ENCODE measurements at regions not wholly inside any gene's neighbourhood (a gene's known extent, or its start where the extent isn't known, plus 50 kb on each side); places are given as distances from the start of the nearest gene placed in this dataset.
"Not testable (repeated sequence)": the region's sequence is repeated elsewhere in the genome, so short reads cannot be mapped to it uniquely, and the experiment has no call there.

DNA sequence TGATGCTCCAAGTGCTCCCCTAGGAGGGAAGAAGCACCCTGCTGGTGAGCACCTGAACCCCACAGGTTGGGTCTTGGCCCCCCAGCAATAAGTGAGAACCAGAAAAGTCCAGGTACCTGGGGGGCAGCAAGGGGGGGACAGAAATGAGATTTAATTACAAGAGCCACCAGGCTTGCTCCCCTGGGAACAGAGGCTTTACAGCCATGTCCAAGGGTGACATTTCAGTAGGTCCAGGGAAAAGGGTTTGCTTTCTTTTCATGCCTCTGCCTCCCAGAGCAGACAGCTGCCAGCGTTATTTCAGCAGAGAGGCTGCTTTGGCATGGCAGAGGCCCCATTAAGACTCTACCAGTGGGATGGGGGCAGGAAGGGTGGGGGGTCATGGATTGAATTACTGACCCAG lies 437.7 kb downstream of the BUD13 start:
- DNase-seq (ENCODE audit: low spot score): no peak

DNA sequence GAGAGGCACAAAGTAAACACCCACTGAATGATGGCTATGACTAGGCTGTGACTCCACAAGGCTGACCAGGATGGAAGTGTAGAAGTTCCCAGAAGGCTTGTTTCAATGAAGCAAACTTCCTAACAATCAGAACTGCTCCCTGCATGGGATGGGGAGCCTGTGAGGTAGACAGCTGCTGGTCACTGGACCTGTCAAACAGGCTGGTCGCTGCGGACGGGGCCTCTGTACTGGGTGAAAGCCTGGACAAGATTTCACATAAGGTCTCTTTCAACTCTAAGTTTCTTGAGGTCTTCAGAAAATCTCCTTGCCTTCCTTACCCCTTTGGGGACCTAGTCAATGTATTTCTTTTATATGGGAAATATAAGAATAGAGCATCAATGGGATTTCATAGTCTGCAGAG lies 438.2 kb downstream of the BUD13 start:
- DNase-seq (ENCODE audit: low spot score): no peak

DNA sequence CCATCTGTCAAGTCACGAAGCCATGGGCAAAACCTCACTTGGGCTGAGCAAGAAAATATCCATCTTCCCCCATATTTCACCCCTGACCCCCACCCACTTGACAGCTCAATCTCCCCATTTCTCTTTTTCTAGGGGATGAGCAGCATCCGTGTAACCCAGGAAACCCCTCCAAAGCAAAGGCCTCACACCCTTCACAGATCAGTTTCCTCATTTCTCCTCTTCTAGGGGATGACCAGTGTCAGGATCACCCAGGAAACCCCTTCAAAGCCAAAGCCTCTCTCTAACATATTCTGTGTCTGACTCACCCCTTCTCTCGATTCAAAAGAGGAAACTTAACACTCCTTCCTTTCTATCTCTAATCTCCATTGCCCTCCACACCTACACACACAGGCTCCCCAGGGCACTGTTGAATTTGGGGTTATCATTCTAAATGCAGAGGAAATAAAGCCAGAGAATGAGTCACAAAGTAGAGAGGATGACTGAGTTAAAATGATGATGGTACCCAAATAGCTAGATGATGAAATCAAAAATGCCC lies 439.7 kb downstream of the BUD13 start:
- no peak for DNase-seq (ENCODE audit: low spot score)

DNA sequence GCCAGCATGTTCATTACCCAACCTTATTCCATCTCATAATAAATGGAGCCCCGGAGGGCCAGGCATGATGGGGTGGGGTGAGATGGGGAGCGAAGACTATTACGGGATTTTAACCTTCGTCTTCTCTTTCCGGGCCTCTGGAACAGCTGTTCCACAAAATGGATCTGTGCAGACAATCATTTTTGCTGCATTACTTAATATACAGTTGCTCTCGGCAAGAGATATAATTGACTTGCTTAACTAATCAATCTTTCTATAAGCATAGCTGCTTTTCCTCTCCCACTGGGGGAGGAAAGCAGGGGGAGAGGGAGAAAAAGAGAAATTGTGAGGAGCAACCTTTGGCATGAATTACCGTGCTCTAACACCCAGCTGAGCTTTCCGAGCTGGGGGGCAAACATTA lies 440.4 kb downstream of the BUD13 start:
- no peak for DNase-seq (ENCODE audit: low spot score)

DNA sequence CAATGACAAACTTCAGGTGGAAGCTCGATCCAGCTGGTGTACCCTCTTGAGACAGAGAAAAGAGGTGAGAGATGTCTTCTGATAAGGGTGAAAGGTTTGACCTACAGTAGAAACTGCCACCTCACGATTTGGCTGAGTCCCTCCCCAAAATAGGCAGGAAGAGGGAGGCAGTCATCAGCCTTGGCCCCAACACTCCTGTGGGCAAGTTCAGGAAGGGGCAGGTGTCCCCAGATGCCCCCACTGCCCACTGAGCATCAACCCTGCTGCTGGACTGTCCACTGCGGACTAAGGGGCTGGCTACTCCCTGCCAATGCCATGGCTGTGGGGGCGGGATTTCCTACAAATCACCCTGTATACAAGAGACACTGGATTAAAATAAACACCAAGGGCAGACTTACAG lies 441.4 kb downstream of the BUD13 start:
- no peak for DNase-seq (ENCODE audit: low spot score)

DNA sequence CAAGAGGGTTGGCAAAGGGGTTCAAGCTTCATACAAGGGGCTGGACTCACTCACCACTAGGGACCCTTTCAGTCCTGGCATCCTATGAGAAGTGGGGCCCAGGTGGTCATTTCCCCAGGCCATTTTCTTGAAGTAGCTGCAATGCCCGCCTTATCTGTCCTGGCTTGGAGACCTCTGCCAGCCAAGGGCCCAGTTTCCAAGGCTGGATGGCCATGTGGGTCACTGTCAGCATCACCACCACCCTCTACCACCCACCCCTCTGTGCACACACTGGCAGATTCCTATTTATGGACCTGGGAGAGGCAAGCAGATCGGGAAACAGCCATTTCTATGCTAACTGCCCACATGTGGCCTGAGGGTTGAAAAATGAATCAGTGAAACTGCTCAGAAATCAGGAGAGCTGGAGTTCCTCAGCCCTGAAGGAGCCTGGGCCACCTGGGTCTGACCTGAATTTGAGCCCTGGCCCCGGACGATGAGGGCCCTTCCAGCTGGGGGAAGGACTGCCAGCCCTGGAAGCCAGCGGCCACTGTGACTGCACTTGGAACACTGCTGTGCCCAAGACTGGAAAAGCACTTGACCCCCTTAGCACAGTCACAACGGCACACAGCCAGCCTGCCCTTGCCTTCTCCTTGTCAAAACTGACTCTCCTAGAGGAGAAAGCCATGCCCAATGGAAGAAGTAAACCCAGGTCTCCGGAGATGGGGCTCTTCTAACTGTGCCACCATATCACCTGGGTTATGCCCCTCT lies 442.2 kb downstream of the BUD13 start:
- no peak for DNase-seq (ENCODE audit: low spot score)

DNA sequence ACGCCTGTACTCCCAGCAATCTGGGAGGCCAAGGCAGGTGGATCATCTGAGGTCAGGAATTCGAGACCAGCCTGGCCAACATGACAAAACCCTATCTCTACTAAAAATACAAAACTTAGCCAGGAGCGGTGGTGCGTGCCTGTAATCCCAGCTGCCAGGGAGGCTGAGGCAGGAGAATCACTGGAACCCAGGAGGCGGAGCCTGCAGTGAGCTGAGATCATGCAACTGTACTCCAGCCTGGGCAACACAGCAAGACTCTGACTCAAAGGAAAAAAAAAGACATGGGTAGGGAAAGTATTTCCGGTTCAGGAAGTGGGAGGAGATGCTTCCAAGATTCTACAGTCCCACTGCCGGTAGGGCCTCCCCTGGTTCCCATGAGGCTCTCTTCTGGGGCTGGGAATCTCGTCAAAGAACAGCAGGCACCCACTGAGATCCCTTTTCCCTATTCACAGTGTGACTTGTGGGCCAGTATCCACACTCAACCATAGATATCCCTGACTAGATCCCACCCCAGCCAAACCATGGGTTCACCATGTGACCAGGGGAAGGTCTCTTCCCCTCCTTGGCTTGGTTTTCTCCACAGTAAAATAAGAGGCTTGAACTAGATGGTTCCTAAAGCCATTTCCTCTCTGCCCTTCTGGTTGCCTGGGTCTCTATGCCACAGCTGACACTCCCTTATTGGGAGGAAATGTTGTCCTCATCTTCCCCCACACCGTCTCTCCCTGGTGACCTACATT lies 443.3 kb downstream of the BUD13 start:
- no peak for DNase-seq (ENCODE audit: low spot score)

DNA sequence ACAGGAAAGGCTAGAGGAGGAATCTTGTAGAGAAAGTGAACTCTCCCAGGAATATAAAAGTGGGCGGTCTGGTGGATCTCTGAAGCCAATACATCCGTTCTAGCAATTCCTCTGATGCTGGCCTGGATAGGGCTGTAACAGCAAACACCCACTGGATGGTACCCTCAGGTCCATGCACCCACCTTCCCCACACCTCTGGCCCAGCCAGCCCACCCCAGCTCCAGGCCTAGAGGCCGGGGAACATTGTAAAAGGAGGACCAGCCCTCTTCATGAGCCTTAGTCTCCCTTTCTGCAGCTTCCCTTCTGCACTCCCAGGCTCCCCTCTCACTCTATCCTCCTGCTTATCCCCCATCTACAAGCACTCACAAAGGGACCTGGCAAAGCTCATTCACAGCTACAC lies 443.9 kb downstream of the BUD13 start:
- DNase-seq (ENCODE audit: low spot score): no peak

DNA sequence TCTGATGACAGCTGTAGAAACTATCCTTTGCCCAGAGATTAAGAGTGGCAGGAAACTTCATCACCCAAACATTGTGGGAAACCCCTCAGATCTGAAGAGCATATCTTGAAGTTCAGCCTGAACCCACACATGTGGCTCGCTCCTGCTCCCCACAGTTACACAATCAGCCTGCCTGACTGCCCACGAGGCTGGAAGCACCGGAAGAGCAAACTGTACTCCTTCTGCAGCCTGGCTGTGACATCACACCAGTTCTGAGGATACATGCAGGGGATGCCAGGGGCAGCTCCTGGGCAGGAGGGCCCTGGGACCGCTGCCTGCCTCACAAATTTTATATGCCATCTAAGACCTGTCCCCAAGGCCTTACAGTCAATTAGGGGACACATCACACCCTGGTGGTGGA lies 444.4 kb downstream of the BUD13 start:
- no peak for DNase-seq (ENCODE audit: low spot score)

DNA sequence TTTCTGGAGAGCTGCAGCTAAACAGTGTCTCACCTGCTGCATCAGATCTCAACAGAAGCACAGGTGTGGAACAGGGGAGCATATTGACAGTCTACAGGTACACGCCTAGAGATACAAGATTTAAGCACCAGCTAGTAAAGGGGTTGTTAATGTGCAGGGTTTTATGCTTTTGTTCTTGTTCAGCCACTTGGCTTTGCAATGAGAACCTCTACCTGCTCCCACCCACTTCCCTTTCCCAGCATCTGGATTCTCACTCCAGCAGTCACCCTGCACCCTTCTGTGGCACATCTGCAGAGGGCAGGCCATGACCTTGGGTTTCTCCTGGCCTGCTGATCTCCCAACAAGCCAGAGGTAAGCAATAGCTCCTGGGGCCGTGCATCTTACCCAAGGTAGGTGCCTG lies 446.6 kb downstream of the BUD13 start:
- no peak for DNase-seq (ENCODE audit: low spot score)

DNA sequence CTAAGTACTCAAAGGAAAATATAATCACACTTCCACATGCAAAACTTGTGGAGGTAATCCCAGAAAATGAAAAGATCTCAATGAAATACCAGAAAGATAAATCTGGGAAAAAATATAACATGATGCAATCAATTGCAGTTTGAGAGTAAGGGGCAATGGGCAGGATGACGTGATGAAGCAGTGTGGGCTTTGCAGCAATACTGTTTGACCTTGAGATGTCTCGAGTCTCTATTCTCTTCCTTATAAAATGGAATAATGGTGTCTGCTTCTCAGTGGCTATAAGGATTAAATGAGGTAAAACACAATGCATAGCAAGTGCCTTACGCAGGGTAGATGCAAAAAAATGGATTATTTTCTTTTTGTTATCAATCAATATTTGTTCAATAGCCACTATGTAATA lies 447.5 kb downstream of the BUD13 start:
- DNase-seq (ENCODE audit: low spot score): no peak

DNA sequence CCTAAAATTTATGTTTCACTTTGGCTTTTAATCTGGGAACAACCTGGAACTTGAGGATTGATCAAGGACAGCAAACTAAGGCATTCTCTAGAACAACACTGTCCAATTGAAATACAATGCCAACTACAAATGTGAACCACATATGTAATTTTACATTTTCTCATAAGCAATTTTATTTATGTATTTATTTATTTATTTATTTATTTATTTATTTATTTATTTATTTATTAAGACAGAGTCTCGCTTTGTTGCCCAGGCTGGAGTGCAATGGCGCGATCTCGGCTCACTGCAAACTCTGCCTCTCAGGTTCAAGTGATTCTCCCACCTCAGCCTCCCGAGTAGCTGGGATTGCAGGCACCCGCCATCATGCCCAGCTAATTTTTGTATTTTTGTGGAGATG lies 448.7 kb downstream of the BUD13 start:
- DNase-seq (ENCODE audit: low spot score): not testable (repeated sequence)

DNA sequence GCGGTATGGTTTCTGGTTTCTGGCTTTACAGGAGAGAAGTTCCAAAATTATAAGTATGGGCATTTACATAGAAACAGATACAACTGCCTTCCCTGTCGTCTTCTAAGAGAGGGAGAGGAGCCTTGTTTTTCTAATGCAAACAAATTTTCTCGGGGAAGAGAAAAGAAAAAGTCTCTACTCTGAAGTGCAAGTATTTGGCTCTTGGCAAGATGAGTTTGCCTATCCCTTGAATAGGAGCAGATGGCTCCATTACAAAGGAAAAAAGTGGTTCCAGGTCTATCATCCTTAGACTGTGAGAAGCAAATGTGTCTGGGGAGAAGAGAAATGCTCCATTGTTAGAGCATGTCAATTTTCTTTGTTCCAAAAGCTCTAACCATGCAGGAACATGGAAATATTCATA lies 455.6 kb downstream of the BUD13 start:
- no peak for DNase-seq (ENCODE audit: low spot score)

DNA sequence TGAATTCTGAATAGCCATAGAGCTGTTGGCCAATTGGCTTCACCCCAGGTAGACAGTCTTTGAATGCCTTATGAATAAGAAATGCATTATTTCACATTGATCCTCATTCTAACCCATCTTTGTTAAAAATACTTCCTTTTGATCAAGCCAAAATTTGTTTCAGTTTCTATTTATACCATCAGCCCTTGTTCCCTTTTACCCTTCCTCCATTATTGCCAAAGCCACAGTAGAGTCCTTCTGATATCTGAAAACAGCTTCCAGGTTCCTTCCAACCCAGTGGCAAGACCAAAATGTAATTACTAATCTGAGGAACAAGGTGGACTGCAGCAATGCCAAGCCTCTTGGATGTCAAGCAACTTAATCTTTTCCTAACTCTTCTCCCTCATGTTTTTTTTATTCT lies 458.8 kb downstream of the BUD13 start:
- no peak for DNase-seq (ENCODE audit: low spot score)

DNA sequence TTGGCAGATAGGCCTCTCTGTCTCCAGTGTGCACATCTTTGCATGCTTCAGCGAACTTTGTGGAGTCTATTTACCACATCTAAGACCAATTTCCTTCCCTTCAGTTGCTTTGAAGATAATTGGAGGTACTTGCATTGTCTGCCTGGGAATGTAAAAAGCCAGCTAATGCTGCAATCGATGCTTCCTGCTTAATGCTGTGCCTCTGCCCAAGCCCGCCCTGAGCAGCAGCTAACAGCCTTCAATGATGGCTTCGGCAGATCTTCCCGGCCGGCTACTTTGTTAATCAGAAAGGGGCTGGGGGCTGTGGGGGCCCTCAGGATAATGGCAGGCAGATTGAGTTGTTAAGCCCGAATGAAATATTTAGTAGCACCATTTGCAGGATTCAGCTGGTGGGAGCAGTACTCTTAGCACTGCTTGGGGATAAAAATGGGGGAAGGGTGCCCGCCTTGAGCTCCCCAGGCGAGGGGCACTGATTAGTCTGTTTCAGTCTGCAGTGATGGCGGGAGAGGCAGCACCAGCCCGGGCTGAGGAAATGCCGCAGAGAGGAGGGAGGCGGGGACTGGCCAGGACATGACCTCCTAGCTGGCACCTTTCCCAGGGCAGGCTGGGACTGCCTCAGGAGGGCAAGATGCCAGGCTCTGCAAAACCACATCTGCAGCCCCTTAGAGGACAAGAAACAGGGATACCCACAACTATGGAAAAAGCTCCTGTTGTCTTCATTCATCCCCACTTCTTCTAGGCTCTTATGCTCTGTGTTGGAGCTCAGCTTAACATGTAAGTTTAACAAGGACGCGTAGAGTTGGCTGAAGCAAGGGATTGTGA lies 460.0 kb downstream of the BUD13 start:
- DNase-seq (ENCODE audit: low spot score): no peak

DNA sequence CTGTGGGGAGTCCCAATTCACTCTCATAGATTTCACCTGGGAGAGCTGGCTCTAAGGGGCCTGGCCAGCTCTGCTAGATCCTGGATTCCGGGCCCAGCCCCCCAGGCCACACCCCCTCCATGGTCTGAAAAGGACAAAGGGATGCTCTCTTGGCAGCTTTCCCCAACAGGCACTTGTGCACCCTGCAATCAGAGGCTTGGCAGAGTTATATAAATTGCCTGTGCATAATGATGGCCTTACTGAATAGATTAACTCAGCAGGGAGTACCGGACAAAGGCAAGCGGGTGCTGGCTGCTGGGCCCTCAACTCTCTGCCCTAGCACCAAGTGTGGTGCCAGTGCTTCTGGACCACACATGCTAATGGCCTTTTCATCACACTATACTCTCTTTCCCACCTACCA lies 461.6 kb downstream of the BUD13 start:
- no peak for DNase-seq (ENCODE audit: low spot score)

DNA sequence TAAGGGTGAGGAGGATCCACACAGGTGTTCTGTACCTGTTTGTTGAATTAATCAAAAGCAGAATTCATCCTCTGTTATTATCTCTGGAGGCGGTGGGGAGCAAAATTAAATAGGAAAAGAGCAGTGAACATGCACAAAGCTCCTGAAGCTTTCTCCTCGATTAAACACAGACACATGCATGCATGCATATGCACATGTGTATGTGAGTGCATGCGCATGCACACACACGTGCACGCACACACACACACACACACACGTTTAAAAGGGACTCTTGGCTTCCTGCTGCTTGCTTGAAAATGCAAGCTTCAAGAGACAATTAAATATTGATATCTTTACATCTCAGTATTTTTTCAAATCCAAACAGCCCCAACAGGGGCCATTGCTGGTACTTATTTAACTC lies 462.1 kb downstream of the BUD13 start:
- no peak for DNase-seq (ENCODE audit: low spot score)

DNA sequence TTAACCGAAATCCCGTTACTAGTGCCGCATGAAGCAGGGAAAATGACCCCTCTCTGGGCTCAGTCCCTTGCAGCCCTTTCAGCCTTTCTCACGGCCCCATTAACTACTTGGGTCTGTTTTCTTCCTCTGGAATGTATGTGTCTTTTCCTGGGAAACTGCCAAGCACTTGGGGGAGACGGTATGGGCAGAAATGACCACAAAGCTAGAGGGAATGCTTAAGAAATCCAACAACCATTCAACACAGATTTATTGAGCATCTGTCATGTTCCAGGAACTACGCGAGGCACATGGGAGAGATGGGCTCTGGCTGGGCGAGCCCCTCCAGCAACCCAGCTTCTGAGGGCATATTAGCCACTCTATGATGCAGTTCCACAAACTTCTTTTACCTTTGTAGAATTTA lies 462.6 kb downstream of the BUD13 start:
- DNase-seq (ENCODE audit: low spot score): no peak

DNA sequence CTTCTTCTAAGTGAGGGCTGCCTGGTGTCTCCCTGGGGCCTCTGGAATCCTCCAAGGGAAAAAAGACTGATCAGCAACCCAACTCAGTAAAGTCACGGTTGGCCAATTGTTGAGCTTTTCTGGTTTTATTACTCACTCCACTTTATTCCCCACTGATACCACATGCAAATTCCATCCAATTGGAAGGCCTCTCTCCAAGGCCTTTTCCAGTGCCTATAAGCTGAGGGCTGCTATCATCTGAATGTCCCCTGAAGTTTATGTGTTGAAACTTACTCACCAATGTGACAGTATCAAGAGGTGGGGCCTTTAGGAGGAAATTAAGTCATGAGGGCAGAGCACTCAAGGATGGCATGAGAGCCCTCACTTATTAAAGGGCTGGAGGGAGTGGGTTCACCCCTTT lies 463.3 kb downstream of the BUD13 start:
- no peak for DNase-seq (ENCODE audit: low spot score)

DNA sequence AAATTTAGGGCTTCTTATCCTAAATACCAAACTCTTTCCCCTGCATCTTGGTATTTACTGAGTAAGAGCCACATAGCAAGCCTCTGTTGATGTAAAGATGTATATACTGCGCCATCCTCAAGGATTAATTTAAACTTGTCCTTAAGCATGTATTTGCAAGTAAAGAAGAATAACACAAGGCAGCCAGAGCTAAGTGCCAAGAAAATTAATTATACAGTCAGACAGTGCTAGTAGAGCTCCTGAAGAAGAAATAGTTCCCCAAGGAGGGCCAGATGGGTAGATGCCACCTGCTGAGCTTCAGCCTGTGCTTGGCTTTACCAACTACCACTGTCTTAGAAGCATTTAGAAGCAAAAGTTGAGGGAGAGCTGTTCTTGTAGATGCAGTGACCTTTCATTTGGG lies 470.0 kb downstream of the BUD13 start:
- no peak for DNase-seq (ENCODE audit: low spot score)

DNA sequence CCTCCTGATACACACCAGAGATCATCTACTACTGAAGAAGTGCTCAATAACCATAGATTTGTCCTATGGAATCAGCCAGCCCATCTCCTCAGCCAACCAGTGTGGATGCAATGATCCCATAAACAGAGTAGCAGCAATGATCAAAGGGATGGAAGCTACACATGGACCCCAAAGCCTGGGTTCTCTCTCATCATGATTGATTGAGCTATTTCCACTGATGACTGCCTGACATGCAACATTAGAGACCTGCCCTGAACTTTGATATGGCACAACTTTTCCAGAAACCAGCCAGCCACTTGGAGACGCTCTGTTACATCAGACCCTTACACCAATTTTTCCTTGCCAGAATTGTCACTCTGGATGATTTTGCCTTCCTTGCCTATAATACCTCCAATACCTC lies 471.6 kb downstream of the BUD13 start:
- no peak for DNase-seq (ENCODE audit: low spot score)

DNA sequence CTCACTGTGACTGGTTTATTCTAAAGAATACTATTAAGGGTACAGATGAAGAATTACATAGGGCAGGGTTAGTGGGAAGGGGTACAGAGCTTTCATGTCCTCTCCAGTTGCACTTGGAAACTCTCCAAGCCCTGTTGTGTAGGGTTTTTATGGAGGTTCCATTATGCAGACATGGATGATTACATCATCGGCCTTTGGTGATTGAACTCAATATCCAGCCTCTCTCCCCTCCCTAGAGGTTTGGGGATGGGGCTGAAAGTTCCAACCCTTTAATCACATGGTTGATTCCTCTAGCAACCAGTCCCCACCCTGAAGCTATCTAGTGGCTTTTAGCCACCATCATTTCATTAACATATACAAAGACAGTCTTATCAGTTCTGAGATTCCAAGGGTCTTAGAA lies 472.6 kb downstream of the BUD13 start:
- DNase-seq (ENCODE audit: low spot score): no peak

DNA sequence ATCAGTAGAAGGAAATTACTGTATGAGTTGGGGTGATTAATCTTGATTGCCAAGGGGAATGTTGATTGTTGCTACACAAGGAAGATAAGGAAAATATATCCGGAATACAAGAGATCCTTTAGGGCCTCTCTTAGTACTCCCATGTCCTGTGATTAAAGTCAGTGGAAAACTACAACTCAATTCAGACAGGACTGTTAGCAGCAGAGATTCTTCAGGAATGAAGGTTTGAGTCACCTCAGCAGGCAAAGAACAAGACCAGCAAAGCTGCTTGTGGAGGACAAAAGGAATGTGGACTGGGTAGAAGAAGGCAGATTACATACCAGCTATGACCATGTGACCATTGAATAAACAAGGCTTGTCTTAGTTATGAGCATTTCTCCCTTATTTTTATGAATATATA lies 478.2 kb downstream of the BUD13 start:
- no peak for DNase-seq (ENCODE audit: low spot score)
